Stimulated activated CD8-positive, alpha-beta memory T cell treated with anti-CD3 and anti-CD28 coated beads, Interleukin-2, amount 100 ng/mL, for 48 hours (primary cell): ENCODE measurements at regions not wholly inside any gene's neighbourhood (a gene's known extent, or its start where the extent isn't known, plus 50 kb on each side); places are given as distances from the start of the nearest gene placed in this dataset.
"Not testable (repeated sequence)": the region's sequence is repeated elsewhere in the genome, so short reads cannot be mapped to it uniquely, and the experiment has no call there.

Source experiments
- DNase-seq, 2 donors: peaks; one replicate each; pipeline ENCODE4 v3.0.0-alpha.2; 2020; ENCODE audit warnings: low read depth in 2 of 2

DNA sequence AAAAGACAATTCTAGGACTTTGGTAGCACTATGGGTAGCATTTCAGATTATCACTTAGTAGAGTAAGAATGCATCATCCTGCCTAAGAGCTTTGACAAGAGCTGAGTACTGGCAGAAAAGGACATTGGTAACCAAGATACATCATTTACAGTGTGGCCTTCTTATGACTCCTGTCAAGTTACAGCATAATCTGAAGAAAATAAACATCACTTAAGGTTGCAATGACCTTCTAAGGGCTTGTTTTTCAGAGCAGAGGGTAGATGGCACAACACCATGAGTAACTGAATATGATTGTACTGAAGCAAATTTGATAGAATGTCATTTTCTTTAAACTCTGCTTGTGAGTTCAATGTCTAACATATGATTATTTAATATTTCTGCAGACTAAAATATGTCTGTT lies 822.6 kb downstream of the TBC1D32 start:
- DNase-seq, result no peak

- no peak for DNase-seq
These were observed 835.6 kb downstream of the TBC1D32 start for GRCh38 chr6:120498711-120499110.

DNA sequence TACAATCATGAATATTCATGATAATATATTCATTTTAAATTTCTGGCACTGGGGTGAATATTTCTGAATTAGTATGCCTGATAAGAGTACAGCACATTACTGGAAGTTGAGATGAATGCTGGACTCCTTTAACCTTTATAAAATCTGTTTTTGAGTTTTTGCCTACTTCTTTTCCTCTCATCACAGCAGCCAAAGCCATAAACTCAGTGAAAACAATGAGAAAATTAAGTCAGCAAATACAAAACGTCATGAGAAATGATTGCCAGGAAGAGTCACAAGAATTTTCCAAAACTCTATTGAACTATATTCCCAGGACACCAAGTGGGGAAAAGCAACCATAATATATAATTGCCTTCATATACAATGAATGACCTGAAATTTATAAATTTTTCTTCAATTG lies 837.6 kb downstream of the TBC1D32 start:
- no peak for DNase-seq

GRCh38 chr6:120493505-120493904 lies 840.8 kb downstream of the TBC1D32 start:
- DNase-seq, result no peak

GRCh38 chr6:120489941-120490340 lies 844.3 kb downstream of the TBC1D32 start:
- no peak for DNase-seq

- DNase-seq, result no peak
These were observed 850.1 kb downstream of the TBC1D32 start for GRCh38 chr6:120484146-120484545.

DNA sequence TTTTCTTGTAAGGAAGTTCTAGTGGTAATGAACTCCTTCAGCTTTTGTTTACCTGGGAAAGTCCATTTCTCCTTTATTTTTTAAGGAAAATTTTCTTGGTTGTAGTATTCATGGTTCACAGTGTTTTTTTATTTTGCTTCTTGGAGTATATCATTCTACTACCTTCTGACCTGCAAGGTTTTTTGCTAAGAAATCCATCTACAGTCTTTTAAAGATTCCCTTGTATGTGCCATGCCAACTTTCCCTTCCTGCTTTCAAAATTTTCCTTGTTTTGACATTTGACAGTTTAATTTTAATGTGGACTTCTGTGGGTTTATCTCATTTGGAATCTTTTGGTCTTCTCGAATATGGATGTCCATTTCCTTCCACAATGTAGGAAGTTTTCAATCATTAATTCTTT lies 855.6 kb downstream of the TBC1D32 start:
- DNase-seq, result no peak

- no peak for DNase-seq
These were observed 860.5 kb downstream of the TBC1D32 start for GRCh38 chr6:120473804-120474203.

GRCh38 chr6:120468486-120468885 lies 865.8 kb downstream of the TBC1D32 start:
- DNase-seq, result no peak

DNA sequence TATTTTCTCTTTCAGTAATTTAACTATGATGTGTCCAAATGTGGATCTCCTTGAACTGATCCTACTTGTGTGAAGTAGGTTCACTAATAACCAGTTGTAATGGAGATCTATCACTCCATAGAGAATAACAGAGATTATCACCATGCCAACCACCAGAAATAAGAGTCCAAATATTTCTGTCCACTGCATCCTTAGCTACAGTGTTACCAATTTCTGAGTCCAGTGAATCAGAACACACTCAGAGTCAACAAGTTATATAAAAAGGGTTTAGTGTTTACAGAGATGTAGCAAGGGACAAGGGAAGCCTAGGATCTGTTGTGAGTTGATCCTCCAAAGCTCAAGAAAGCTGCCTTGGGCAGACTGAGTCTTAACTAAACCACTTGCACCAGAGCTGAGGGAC lies 882.8 kb downstream of the TBC1D32 start:
- no peak for DNase-seq

DNA sequence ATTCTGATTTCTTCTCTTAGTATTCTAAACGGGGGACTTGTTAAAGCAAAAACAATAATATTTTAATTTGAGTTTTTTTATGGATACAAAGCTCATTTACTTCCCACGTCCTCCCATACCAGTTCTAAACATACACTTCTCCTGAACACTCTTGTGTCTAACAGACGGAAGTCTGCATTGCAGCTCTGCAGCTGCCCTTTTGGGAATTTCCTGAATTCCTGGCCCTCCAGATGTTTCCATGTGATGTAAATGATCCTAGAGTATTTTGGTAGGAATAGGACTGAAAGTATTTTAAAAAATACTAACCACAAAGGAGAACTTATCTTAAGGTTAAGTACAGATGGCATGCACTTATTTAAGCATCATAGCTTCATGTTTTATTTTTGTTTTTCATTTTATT lies 886.7 kb downstream of the TBC1D32 start:
- DNase-seq, result no peak

GRCh38 chr6:120432840-120433239 lies 901.4 kb downstream of the TBC1D32 start:
- not testable (repeated sequence) for DNase-seq

- DNase-seq, result no peak
These were observed 902.4 kb downstream of the TBC1D32 start for GRCh38 chr6:120431841-120432240.

- DNase-seq, result no peak
These were observed 922.9 kb downstream of the TBC1D32 start for GRCh38 chr6:120411394-120411793.

DNA sequence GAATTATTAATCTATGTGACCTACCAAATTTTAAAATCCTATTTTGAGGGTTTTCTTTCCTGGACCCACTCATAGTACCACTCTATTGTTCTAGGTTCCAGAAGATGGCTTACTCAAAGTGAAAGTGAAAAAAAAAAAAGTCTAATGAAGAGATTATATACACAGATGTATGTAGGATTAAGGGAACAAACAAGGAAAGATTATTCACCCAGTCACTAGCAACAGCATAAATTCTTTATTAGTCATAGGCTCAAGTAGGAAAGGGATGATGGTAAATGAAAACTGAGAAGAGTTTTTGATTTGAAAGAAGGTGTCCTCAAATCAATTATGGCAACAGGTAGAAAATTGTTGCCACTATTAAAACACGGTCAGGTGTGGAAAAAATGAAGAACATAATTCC lies 923.7 kb downstream of the TBC1D32 start:
- DNase-seq, result no peak

- DNase-seq, result no peak
These were observed 926.6 kb downstream of the TBC1D32 start for GRCh38 chr6:120407696-120408095.

DNA sequence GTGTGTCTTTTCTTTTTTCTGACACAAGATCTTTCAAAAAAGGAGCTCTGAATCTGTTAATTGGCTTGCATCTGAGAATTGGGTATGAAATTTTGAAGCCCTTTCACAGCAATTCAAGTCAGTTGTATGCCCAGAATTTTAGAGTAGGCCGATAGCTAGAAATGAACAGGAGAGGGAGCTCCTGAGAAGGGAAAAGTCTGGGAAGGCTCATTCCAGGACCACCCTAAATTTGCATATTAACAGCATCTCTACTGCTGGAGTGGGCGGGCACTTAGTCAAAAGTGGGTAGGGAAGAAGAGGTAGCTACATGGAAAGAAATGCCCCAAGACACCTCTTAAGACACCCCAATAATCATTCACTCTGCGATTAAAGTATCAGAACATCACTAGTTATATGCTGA lies 928.3 kb downstream of the TBC1D32 start:
- DNase-seq, result no peak

- DNase-seq, result no peak
These were observed 938.5 kb downstream of the TBC1D32 start for GRCh38 chr6:120395784-120396183.

DNA sequence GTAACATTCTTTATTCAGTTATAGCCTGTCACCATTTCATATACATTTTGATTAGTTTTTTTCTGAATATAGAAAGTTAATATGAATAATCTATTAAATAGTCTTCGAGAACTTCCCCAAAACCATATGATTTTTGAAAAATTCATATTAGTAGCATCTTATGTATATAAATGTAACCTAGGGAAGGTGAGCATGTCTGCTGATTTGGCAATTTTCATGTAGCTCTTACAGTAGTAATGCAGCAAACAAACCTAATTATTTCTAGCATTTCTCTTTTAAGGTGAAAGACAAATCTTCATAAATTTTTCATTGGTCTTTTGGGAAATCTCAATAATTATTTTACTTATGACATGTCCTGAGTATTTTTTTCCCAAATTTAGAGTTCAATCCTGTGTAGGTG lies 939.0 kb downstream of the TBC1D32 start:
- no peak for DNase-seq

DNA sequence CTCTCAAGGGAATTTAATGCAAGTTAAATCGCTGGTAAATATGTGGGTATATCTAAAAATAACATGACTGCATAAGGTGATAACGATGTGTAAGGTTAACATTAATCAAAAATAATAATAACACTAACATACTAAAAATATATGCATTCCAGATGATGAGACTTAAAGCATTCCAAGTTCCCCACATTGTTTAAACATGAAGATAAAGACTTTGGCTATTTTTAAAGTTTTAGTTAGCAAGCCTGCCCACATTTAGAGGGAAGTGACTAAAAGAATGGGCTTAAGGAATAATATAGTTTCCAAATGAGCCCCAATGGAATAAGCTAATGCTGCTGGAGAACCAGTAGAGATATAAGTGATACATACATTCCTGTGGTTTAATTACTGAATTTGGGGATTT lies 941.3 kb downstream of the TBC1D32 start:
- no peak for DNase-seq

GRCh38 chr6:120384671-120385070 lies 949.6 kb downstream of the TBC1D32 start:
- no peak for DNase-seq

GRCh38 chr6:120383681-120384080 lies 950.6 kb downstream of the TBC1D32 start:
- DNase-seq, result no peak

- DNase-seq, result no peak
These were observed 955.6 kb downstream of the TBC1D32 start for GRCh38 chr6:120378582-120379220.

- DNase-seq, result no peak
These were observed 961.1 kb downstream of the TBC1D32 start for GRCh38 chr6:120373185-120373584.
